GM12878 (cell line): ENCODE measurements at regions not wholly inside any gene's neighbourhood (a gene's known extent, or its start where the extent isn't known, plus 50 kb on each side); places are given as distances from the start of the nearest gene placed in this dataset.

ENCODE experiments used
- DPF2 ChIP-seq: fragments of 450-650 bp; IDR thresholded peaks from 2 replicates; pipeline ENCODE4 v1.6.1; 2017; ENCODE audit warnings: mild to moderate bottlenecking
- E2F4 ChIP-seq: IDR thresholded peaks from 2 replicates; pipeline ENCODE4 v1.6.1; 2012; ENCODE audit warnings: low read depth, low read length, improper control_type of control experiment
- MEF2B ChIP-seq: fragments of 450-650 bp; IDR thresholded peaks from 2 replicates; pipeline ENCODE4 v1.6.1; 2018; ENCODE audit warnings: mild to moderate bottlenecking, moderate library complexity; ENCODE audit not compliant: partially characterized antibody, poor library complexity, severe bottlenecking
- MTA2 ChIP-seq: fragments of 450-650 bp; IDR thresholded peaks from 2 replicates; pipeline ENCODE4 v1.6.1; 2016; ENCODE audit warnings: low read depth, mild to moderate bottlenecking, moderate library complexity
- MYB ChIP-seq: fragments of 150-350 bp; IDR thresholded peaks from 2 replicates; pipeline ENCODE4 v1.6.1; 2014; ENCODE audit warnings: mild to moderate bottlenecking, low read depth, low read length, borderline replicate concordance
- RAD51 ChIP-seq: fragments of 450-650 bp; IDR thresholded peaks from 2 replicates; pipeline ENCODE4 v1.6.1; 2016; ENCODE audit warnings: moderate library complexity, mild to moderate bottlenecking, inconsistent platforms
- SMARCA5 ChIP-seq: fragments of 450-650 bp; IDR thresholded peaks from 2 replicates; pipeline ENCODE4 v1.6.1; 2017; ENCODE audit warnings: mild to moderate bottlenecking
- STAT1 ChIP-seq: fragments of 450-650 bp; conservative IDR thresholded peaks from 2 replicates; pipeline ENCODE4 v1.6.1; 2014; ENCODE audit warnings: antibody characterized with exemption, mild to moderate bottlenecking
- STAT3 ChIP-seq: IDR thresholded peaks from 2 replicates; pipeline ENCODE4 v1.6.1; 2011; ENCODE audit warnings: low read depth, low read length, improper control_type of control experiment
- TCF3 ChIP-seq: IDR thresholded peaks from 2 replicates; pipeline ENCODE4 v1.6.1; 2012; ENCODE audit warnings: low read depth, mild to moderate bottlenecking, low read length, borderline replicate concordance; ENCODE audit not compliant: insufficient read depth
- TCF7 ChIP-seq: IDR thresholded peaks from 2 replicates; pipeline ENCODE4 v1.6.1; 2014; ENCODE audit warnings: antibody characterized with exemption, borderline replicate concordance
- TF ChIP-seq, protein P1 (sequence below): IDR thresholded peaks from 2 replicates; pipeline ENCODE4 v1.6.1; 2012; ENCODE audit warnings: low read depth, low read length, improper control_type of control experiment
- TF ChIP-seq, protein P2 (sequence below): fragments of 450-650 bp; IDR thresholded peaks from 2 replicates; pipeline ENCODE4 v1.6.1; 2017; ENCODE audit warnings: mild to moderate bottlenecking
- TF ChIP-seq, protein P3 (sequence below): fragments of 450-650 bp; IDR thresholded peaks from 2 replicates; pipeline ENCODE4 v1.6.1; 2016; ENCODE audit warnings: mild to moderate bottlenecking

GRCh38 chr5:10832421-10832820, 71.4 kb upstream of the DAP start (continued):
- TF ChIP-seq STAT1 (no peak), MEF2B (no peak), STAT3 (no peak), TCF7 (no peak), MTA2 (no peak), E2F4 (no peak), MYB (no peak), RAD51 (no peak), TCF3 (no peak), DPF2 (no peak), SMARCA5 (no peak)
- TF ChIP-seq, protein P1, sequence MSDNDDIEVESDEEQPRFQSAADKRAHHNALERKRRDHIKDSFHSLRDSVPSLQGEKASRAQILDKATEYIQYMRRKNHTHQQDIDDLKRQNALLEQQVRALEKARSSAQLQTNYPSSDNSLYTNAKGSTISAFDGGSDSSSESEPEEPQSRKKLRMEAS: no peak
- TF ChIP-seq, protein P2, sequence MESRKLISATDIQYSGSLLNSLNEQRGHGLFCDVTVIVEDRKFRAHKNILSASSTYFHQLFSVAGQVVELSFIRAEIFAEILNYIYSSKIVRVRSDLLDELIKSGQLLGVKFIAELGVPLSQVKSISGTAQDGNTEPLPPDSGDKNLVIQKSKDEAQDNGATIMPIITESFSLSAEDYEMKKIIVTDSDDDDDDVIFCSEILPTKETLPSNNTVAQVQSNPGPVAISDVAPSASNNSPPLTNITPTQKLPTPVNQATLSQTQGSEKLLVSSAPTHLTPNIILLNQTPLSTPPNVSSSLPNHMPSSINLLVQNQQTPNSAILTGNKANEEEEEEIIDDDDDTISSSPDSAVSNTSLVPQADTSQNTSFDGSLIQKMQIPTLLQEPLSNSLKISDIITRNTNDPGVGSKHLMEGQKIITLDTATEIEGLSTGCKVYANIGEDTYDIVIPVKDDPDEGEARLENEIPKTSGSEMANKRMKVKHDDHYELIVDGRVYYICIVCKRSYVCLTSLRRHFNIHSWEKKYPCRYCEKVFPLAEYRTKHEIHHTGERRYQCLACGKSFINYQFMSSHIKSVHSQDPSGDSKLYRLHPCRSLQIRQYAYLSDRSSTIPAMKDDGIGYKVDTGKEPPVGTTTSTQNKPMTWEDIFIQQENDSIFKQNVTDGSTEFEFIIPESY: no peak
- TF ChIP-seq, protein P3, sequence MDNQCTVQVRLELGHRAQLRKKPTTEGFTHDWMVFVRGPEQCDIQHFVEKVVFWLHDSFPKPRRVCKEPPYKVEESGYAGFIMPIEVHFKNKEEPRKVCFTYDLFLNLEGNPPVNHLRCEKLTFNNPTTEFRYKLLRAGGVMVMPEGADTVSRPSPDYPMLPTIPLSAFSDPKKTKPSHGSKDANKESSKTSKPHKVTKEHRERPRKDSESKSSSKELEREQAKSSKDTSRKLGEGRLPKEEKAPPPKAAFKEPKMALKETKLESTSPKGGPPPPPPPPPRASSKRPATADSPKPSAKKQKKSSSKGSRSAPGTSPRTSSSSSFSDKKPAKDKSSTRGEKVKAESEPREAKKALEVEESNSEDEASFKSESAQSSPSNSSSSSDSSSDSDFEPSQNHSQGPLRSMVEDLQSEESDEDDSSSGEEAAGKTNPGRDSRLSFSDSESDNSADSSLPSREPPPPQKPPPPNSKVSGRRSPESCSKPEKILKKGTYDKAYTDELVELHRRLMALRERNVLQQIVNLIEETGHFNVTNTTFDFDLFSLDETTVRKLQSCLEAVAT: no peak
